Duodenal mucosa (tissue), 2 donors: ENCODE measurements at regions not wholly inside any gene's neighbourhood (a gene's known extent, or its start where the extent isn't known, plus 50 kb on each side); places are given as distances from the start of the nearest gene placed in this dataset.

Source experiments
- H3K27ac ChIP-seq: one replicate; pipeline ENCODE4 v1.7.0; 2013; ENCODE audit warnings: low read depth, low read length
- H3K27me3 ChIP-seq, 2 donors: one replicate each; pipeline ENCODE4 v1.7.0; 2013; ENCODE audit warnings: low read length in 2 of 2, control low read depth in 1 of 2; ENCODE audit not compliant: insufficient read depth in 2 of 2, control insufficient read depth in 1 of 2
- H3K36me3 ChIP-seq, 2 donors: one replicate each; pipeline ENCODE4 v1.7.0; 2013; ENCODE audit warnings: low read length in 2 of 2, control low read depth in 1 of 2; ENCODE audit not compliant: insufficient read depth in 2 of 2, control insufficient read depth in 1 of 2
- H3K4me1 ChIP-seq, 2 donors: one replicate each; pipeline ENCODE4 v1.7.0; 2013; ENCODE audit warnings: low read length in 2 of 2, control low read depth in 1 of 2; ENCODE audit not compliant: insufficient read depth in 2 of 2, control insufficient read depth in 1 of 2
- H3K4me3 ChIP-seq, 2 donors: one replicate each; pipeline ENCODE4 v1.7.0; 2013; ENCODE audit warnings: low read length in 2 of 2, low read depth in 1 of 2
- H3K9ac ChIP-seq, 2 donors: one replicate each; pipeline ENCODE4 v1.7.0; 2013; ENCODE audit warnings: low read length in 2 of 2, low read depth in 1 of 2
- H3K9me3 ChIP-seq, 2 donors: one replicate each; pipeline ENCODE4 v1.7.0; 2013; ENCODE audit warnings: low read length in 2 of 2, control low read depth in 1 of 2; ENCODE audit not compliant: control insufficient read depth in 1 of 2

DNA sequence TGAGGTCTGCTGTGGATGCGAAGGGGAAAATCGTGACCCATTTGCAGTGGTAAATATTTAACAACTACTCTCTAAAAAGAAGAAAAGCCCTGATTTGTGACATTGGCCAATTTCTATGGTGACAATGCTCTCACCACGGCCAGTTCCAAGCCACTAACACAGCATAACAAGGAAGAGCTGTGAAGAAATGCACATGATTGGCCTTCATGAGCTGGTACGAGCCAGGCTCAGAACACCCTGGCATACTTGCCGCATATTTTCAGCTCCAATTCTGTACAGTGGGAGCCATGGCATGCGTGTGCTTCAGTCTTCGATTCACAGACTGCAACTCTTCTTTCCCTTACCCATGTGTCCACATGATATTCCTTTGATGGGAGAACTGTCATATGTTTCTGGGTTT lies 363.9 kb upstream of the CDH5 start:
- Histone ChIP-seq H3K9ac (no peak overlapping the region), H3K9me3 (peaks cover 0 to 3% of the 10 kb centered on the region in 2 donors), H3K27me3 (peaks cover 0 to under 1% of the 10 kb centered on the region in 2 donors), H3K4me3 (no peak overlapping the region), H3K27ac (no peak overlapping the region), H3K4me1 (no peaks in the 10 kb centered on the region), H3K36me3 (no peaks in the 10 kb centered on the region)

DNA sequence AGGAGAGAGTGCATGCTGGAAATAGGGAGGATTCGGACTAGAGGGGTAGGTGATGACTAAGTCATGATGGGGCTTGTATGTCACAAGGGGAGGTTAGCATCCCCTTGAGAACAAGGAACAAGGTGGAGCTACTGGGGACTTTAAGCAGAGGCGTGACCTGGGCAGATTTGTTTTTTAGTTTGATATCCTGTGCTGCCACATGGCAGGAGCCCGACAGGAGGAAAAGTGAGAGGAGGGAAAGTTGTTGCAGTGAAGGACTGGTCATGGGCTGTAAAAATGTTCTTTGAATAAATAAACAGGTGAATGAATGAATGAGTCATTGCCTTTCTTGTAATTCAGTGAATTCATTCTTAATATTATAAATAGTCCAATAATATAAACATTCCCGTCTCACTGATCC lies 365.1 kb upstream of the CDH5 start:
- Histone ChIP-seq H3K27me3 (peaks cover 0 to 3% of the 10 kb centered on the region in 2 donors), H3K9me3 (peaks cover 0 to 3% of the 10 kb centered on the region in 2 donors), H3K36me3 (no peaks in the 10 kb centered on the region), H3K9ac (no peak overlapping the region), H3K4me1 (no peaks in the 10 kb centered on the region), H3K27ac (no peak overlapping the region), H3K4me3 (no peak overlapping the region)

DNA sequence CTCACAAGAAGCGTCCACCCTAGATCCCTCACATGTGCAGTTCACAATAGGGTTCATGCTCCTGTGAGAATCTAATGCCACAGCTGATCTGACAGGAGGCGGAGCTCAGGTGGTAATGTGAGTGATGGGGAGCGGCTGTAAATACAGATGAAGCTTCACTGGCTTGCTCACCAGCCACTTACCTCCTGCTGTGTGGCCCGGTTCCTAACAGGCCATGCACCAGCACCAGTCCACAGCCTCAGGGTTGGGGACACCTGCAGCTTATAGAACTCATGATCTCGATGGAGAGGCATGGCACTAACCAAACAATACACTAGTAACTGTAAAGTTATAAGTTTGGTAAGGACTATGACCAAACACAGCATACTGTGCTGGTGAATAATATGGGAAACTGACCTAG lies 368.0 kb upstream of the CDH5 start:
- Histone ChIP-seq H3K4me3 (no peak overlapping the region), H3K27me3 (peaks cover 0 to 3% of the 10 kb centered on the region in 2 donors), H3K9me3 (no peaks in the 10 kb centered on the region), H3K36me3 (no peaks in the 10 kb centered on the region), H3K27ac (no peak overlapping the region), H3K9ac (no peak overlapping the region), H3K4me1 (no peaks in the 10 kb centered on the region)

DNA sequence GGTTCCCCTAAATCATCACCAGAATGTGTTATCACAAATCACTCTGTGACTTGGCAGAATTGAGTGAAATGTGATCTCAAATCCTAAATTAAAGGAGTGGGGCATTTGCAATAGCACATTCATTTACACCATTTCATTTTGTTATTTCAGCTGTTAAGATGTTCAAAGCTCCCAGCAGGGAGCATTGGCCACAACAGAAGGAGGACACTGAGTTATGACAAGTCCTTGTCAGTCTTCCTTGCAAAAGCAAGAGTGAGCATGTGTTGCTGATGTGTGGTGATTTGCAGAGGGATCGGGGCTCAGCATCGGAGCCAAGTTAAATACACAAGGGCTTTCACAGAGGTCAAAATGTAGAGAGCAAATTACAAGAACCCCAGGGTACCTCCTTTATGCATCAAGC lies 372.2 kb upstream of the CDH5 start:
- no peak overlapping the region for H3K4me3 ChIP-seq
- H3K27ac ChIP-seq, result no peak overlapping the region
- no peaks in the 10 kb centered on the region for H3K36me3 ChIP-seq
- H3K27me3 ChIP-seq, result peaks cover 0 to 3% of the 10 kb centered on the region in 2 donors
- H3K9ac ChIP-seq, result no peak overlapping the region
- no peaks in the 10 kb centered on the region for H3K9me3 ChIP-seq
- no peaks in the 10 kb centered on the region for H3K4me1 ChIP-seq

DNA sequence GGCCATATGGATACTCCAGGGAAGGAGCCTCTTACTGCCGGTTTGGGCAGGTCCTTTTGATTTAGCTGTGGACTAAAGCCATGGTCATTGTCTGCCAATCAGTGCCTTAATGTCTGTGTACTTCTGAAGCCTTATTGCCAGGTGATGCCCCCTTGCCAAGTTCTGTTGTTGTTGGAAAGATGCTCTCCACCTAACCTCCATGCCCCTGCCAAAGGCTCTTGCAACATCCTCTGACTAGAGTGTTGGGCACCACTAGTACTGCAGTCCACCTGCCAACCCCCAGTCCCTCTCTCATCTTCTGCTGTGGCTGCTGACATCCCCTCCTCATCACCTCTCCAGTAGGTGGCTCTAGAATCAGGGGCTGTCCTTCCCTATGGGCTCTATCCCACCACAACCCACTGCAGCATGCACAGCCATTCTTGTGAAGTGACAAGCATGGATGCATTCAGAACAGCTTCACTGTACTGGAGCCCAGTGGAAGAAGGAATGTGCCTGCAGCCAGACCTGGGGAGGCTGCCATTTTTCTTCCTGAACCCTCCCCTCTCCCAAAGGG lies 375.3 kb upstream of the CDH5 start:
- no peak overlapping the region for H3K4me3 ChIP-seq
- H3K27ac ChIP-seq, result no peak overlapping the region
- no peaks in the 10 kb centered on the region for H3K27me3 ChIP-seq
- no peaks in the 10 kb centered on the region for H3K36me3 ChIP-seq
- no peaks in the 10 kb centered on the region for H3K9me3 ChIP-seq
- H3K4me1 ChIP-seq, result no peaks in the 10 kb centered on the region
- H3K9ac ChIP-seq, result no peak overlapping the region

DNA sequence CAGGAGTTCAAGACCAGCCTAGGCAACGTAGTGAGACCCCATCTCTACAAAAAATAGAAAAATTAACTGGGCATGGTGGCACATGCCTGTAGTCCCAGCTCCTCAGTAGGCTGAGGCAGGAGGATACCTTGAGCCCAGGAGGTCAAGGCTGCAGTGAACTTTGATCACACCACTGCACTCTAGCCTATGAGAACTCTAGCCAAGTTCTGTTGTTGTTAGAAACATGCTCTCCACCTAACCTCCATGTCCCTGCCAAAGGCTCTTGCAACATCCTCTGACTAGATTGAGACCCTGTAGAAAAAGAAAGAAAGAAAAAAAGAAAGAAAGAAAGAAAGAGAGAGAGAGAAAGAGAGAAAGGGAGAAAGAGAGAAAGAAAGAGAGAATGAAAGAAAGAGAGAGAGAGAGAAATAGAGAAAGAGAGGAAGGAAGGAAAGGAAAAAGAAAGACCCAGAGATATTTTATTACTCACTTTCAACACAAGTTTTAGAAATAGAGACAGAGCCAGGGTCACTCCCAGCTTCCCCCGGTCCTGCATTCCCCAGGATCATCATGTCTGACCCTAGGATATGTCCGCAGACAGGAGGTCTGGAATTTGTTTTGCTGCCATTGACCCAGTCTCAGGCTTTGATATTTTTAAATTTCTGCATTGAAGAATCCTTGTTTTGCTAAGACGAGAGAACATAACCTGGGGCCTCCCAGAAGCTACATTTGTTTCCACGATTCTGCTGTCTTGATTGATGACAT lies 376.5 kb upstream of the CDH5 start:
- Histone ChIP-seq H3K4me1 (no peaks in the 10 kb centered on the region), H3K9me3 (no peaks in the 10 kb centered on the region), H3K27ac (no peak overlapping the region), H3K4me3 (no peak overlapping the region), H3K36me3 (no peaks in the 10 kb centered on the region), H3K27me3 (no peaks in the 10 kb centered on the region), H3K9ac (no peak overlapping the region)

DNA sequence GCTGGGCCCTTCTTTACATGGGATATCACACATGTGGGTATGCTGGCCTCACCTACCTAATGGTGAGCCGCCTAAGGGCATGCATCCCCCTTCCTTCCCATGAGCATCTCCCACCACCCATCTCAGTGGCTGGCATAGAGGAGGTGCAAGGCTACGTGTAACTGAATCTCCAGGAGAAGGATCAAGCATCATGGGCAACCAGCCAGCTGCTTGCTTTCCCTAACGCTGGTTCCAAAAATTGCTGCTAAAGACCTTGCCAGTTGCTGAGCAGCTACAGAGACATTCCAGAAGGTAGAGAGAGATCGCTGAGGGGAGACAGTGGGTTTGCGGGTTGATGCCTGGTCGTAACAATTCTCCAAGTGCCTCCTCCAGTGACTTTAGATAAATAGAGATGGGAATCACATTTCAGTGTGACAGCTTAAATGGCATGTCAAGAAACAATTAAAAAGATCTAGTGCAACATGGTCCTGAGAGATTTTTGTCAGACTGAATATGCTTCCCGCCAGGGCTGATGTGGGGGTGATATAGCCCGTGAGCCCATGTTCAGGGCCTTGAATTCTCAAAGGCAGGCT lies 378.4 kb upstream of the CDH5 start:
- no peaks in the 10 kb centered on the region for H3K9me3 ChIP-seq
- no peak overlapping the region for H3K9ac ChIP-seq
- H3K4me3 ChIP-seq, result no peak overlapping the region
- no peaks in the 10 kb centered on the region for H3K27me3 ChIP-seq
- no peaks in the 10 kb centered on the region for H3K4me1 ChIP-seq
- H3K27ac ChIP-seq, result no peak overlapping the region
- H3K36me3 ChIP-seq, result no peaks in the 10 kb centered on the region

DNA sequence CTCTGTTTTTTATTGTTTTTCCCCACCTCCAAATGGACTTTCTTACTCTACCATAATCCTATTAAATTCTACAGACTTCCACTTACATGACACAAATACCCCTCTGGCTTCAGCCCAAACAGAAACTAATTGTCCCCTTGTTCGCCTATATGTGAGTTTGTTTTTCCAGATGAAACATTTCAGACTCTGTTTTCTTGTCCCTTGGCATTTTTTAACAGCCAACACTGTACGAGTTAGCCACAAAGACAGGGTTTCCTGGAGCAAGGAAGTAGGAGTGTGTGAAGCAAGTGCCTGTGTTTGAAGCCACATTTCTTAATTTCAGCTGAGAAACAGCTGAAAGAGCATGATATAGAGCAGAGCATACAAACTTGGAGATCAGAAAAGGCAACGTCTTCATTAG lies 382.2 kb upstream of the CDH5 start:
- Histone ChIP-seq H3K27ac (no peak overlapping the region), H3K4me3 (no peak overlapping the region), H3K9ac (no peak overlapping the region), H3K36me3 (no peaks in the 10 kb centered on the region), H3K9me3 (no peaks in the 10 kb centered on the region), H3K27me3 (no peaks in the 10 kb centered on the region), H3K4me1 (no peaks in the 10 kb centered on the region)

DNA sequence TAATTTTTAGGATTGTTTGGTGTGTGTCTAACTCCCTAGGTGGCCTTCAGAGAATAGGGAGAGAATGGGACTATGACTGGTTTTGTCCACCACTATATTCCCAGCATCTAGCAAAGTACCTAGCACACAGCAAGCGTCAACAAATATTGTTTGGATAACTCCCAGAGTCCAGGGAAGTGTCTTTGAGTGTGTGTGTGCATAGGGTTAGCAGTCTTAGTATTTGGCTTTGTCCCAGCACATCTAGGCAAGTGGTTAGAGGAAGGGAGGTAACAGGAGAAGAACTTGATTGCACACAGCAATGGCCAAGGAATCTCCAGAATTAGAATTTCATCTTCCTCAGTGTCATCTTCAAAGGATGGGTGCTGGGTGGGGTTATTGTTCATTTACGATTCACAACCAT lies 385.4 kb upstream of the CDH5 start:
- no peak overlapping the region for H3K4me3 ChIP-seq
- H3K4me1 ChIP-seq, result no peaks in the 10 kb centered on the region
- no peaks in the 10 kb centered on the region for H3K36me3 ChIP-seq
- no peak overlapping the region for H3K9ac ChIP-seq
- H3K27me3 ChIP-seq, result no peaks in the 10 kb centered on the region
- H3K9me3 ChIP-seq, result no peaks in the 10 kb centered on the region
- no peak overlapping the region for H3K27ac ChIP-seq

DNA sequence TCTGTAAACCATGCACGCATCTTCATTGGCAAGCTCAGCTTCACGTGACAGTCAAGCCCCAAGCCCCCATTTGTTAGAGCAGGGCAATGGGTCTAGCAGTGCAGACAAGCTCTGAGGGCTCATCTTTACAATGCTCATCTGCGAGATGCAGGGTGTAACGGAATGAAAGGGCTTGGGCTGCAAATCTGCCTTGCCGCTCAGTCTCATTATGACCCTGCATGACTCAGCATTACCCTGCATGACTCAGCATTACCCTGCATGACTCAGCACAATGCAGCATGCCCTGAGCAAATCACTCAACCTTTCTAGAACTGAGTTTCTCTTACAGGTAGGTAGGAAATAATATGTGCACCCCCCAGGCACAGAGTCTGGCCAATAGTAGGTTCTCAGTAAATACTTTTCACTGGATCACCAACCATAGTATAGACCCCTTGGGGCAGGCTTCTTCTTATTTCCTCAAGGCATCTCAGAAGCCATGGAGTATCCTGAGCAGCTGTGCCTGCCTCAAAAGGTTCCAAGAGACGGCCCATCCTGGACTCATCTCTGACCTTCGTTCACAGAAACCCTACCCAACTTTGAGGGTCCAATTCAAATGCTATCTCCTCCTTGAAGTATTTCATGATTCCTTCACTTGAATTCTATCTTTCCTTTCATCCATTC lies 391.3 kb upstream of the CDH5 start:
- Histone ChIP-seq H3K4me1 (no peaks in the 10 kb centered on the region), H3K36me3 (no peaks in the 10 kb centered on the region), H3K9me3 (no peaks in the 10 kb centered on the region), H3K4me3 (no peak overlapping the region), H3K27ac (no peak overlapping the region), H3K27me3 (no peaks in the 10 kb centered on the region), H3K9ac (no peak overlapping the region)
